ENCODE measurements at regions not wholly inside any gene's neighbourhood (a gene's known extent, or its start where the extent isn't known, plus 50 kb on each side); places are given as distances from the start of the nearest gene placed in this dataset.

DNA sequence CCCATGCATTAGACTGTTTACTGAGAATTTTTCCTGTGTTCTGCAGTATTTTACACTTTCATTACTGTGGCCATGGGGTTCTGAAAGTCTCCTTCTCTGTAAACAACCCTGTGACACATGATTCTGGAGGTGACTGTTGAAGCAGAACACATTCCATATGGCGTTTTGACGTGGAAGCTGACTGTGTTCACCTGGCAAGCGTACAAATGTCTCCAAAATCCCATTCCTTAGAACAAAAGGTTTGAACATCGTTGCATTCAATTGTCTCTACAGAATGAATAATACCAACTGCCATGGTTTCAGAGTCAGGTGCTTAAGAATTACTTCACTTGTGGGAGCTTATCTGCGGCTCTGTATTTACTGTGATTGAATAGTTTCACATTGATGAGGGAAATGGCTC is 485.6 kb upstream of the TMEM132C start:
- Histone ChIP-seq H2AFZ (ENCODE audit: low read depth, low read length, severe bottlenecking) (no peak overlapping the region), H3K79me2 (ENCODE audit: insufficient read depth, low read length) (no peaks in the 10 kb centered on the region), H3K4me3 (ENCODE audit: insufficient read depth, low read length, poor library complexity, severe bottlenecking) (no peak overlapping the region), H3K36me3 (ENCODE audit: low read length) (no peaks in the 10 kb centered on the region), H3K27me3 (ENCODE audit: low read length) (no peaks in the 10 kb centered on the region), H4K20me1 (ENCODE audit: low read depth, low read length) (no peaks in the 10 kb centered on the region), H3K27ac (ENCODE audit: low read depth, low read length) (no peak overlapping the region), H3K9me3 (ENCODE audit: insufficient read depth, low read length) (no peaks in the 10 kb centered on the region), H3K9ac (ENCODE audit: low read length) (no peak overlapping the region), H3F3A (ENCODE audit: insufficient read depth) (no peaks in the 10 kb centered on the region), H3K9me2 (replicated peaks; ENCODE audit: insufficient read depth, low read length) (no peaks in the 10 kb centered on the region), H3K4me2 (ENCODE audit: low read depth, low read length, poor library complexity, severe bottlenecking) (no peak overlapping the region)
- TF ChIP-seq, protein P1, sequence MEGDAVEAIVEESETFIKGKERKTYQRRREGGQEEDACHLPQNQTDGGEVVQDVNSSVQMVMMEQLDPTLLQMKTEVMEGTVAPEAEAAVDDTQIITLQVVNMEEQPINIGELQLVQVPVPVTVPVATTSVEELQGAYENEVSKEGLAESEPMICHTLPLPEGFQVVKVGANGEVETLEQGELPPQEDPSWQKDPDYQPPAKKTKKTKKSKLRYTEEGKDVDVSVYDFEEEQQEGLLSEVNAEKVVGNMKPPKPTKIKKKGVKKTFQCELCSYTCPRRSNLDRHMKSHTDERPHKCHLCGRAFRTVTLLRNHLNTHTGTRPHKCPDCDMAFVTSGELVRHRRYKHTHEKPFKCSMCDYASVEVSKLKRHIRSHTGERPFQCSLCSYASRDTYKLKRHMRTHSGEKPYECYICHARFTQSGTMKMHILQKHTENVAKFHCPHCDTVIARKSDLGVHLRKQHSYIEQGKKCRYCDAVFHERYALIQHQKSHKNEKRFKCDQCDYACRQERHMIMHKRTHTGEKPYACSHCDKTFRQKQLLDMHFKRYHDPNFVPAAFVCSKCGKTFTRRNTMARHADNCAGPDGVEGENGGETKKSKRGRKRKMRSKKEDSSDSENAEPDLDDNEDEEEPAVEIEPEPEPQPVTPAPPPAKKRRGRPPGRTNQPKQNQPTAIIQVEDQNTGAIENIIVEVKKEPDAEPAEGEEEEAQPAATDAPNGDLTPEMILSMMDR (IDR thresholded peaks at IDR 0.05; ENCODE audit: insufficient read depth, low read length, poor library complexity, severe bottlenecking) = no peak
- no peak for TF ChIP-seq EZH2phosphoT487 (conservative IDR thresholded peaks at IDR 0.05; ENCODE audit: low read length)

DNA sequence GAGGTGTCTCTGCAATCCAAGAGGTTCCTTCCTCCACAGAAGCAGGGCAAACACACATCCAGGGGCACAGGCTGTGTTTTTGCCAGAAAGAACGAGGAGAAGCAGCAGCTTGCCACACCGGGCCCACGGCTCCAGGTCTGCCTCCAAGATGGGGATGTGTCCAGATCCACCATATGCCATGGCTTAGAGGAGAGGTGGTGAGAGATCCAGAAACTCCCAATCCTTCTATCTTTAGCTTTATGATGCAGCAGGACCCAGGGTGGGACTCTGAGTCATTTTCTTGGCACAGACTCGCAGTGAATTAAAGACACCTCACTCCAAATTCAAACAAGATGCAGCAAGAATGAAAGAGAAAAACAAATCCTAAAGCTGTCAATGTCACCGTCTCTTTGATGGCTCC is 481.4 kb upstream of the TMEM132C start:
- Histone ChIP-seq H3K27me3 (ENCODE audit: low read length) (no peaks in the 10 kb centered on the region), H3K9me2 (replicated peaks; ENCODE audit: insufficient read depth, low read length) (no peaks in the 10 kb centered on the region), H3K9me3 (ENCODE audit: insufficient read depth, low read length) (no peaks in the 10 kb centered on the region), H3K9ac (ENCODE audit: low read length) (no peak overlapping the region), H3K79me2 (ENCODE audit: insufficient read depth, low read length) (no peaks in the 10 kb centered on the region), H3F3A (ENCODE audit: insufficient read depth) (no peaks in the 10 kb centered on the region), H3K27ac (ENCODE audit: low read depth, low read length) (no peak overlapping the region), H4K20me1 (ENCODE audit: low read depth, low read length) (no peaks in the 10 kb centered on the region), H3K4me3 (ENCODE audit: insufficient read depth, low read length, poor library complexity, severe bottlenecking) (no peak overlapping the region), H2AFZ (ENCODE audit: low read depth, low read length, severe bottlenecking) (no peak overlapping the region), H3K4me2 (ENCODE audit: low read depth, low read length, poor library complexity, severe bottlenecking) (no peak overlapping the region), H3K36me3 (ENCODE audit: low read length) (no peaks in the 10 kb centered on the region)
- TF ChIP-seq, protein P1 (IDR thresholded peaks at IDR 0.05; ENCODE audit: insufficient read depth, low read length, poor library complexity, severe bottlenecking) = no peak
- TF ChIP-seq EZH2phosphoT487 (conservative IDR thresholded peaks at IDR 0.05; ENCODE audit: low read length) = no peak

DNA sequence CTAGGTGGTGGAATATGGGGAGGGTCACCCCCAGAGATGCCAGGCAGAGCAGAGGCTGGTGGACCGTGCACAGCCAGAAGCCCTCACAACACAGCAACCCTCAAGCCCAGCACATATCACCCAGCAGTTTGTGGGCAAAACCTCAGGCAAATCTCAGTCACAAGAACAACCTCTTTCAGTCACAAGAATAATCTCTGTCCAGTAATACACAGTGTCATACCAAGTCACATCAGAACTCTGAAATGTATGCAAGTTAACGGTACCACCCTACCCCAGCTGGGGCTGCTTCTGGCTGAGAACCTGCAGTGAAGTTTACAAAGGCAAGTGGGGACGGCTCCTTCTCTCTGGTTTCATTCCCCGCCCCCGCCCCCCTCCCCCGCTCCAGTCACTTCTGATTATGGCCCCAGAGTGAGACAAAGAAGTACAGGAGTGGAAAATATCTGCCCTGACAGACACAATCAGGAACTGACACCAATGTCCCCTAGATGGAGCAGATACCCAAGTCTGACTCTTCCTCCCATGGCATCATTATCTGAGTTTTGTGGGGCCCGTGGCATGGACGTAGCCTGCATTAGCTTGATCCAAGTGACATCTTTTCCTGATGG is 480.9 kb upstream of the TMEM132C start:
- no peaks in the 10 kb centered on the region for H3K79me2 ChIP-seq (ENCODE audit: insufficient read depth, low read length)

More for the DNA sequence above, 480.9 kb upstream of the TMEM132C start:
- H3K36me3 ChIP-seq (ENCODE audit: low read length) = no peaks in the 10 kb centered on the region
- H3K9me2 ChIP-seq (replicated peaks; ENCODE audit: insufficient read depth, low read length) = no peaks in the 10 kb centered on the region
- H3K9ac ChIP-seq (ENCODE audit: low read length) = no peak overlapping the region
- H3K9me3 ChIP-seq (ENCODE audit: insufficient read depth, low read length) = no peaks in the 10 kb centered on the region
- no peaks in the 10 kb centered on the region for H3F3A ChIP-seq (ENCODE audit: insufficient read depth)
- H4K20me1 ChIP-seq (ENCODE audit: low read depth, low read length) = no peaks in the 10 kb centered on the region
- no peak overlapping the region for H3K4me2 ChIP-seq (ENCODE audit: low read depth, low read length, poor library complexity, severe bottlenecking)
- no peak overlapping the region for H3K27ac ChIP-seq (ENCODE audit: low read depth, low read length)
- no peaks in the 10 kb centered on the region for H3K27me3 ChIP-seq (ENCODE audit: low read length)
- TF ChIP-seq EZH2phosphoT487 (conservative IDR thresholded peaks at IDR 0.05; ENCODE audit: low read length) = no peak
- TF ChIP-seq, protein P1 (IDR thresholded peaks at IDR 0.05; ENCODE audit: insufficient read depth, low read length, poor library complexity, severe bottlenecking) = no peak
- no peak overlapping the region for H2AFZ ChIP-seq (ENCODE audit: low read depth, low read length, severe bottlenecking)
- H3K4me3 ChIP-seq (ENCODE audit: insufficient read depth, low read length, poor library complexity, severe bottlenecking) = no peak overlapping the region
